ENCODE measurements at regions not wholly inside any gene's neighbourhood (a gene's known extent, or its start where the extent isn't known, plus 50 kb on each side); places are given as distances from the start of the nearest gene placed in this dataset.

DNA sequence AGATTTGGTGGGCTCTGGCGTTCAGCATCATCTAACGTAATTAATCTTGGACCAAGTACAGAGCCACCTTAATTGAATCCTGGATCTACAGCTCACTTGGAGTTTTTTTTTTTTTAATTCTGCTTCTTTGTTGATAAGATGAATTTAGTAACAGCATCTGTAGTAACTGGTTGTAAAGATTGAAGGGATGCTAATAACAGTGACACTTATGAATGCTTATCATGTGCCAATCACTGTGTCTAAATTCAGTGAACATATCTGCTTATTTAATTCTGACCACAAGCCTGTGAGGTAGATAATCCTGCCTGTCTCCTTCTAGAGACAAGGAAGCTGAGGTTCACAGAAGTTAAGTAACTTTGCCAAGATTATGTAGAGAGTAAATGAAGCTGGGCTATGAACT lies 408.0 kb downstream of the RWDD3 start:
- TF ChIP-seq, protein P1, sequence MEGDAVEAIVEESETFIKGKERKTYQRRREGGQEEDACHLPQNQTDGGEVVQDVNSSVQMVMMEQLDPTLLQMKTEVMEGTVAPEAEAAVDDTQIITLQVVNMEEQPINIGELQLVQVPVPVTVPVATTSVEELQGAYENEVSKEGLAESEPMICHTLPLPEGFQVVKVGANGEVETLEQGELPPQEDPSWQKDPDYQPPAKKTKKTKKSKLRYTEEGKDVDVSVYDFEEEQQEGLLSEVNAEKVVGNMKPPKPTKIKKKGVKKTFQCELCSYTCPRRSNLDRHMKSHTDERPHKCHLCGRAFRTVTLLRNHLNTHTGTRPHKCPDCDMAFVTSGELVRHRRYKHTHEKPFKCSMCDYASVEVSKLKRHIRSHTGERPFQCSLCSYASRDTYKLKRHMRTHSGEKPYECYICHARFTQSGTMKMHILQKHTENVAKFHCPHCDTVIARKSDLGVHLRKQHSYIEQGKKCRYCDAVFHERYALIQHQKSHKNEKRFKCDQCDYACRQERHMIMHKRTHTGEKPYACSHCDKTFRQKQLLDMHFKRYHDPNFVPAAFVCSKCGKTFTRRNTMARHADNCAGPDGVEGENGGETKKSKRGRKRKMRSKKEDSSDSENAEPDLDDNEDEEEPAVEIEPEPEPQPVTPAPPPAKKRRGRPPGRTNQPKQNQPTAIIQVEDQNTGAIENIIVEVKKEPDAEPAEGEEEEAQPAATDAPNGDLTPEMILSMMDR (IDR thresholded peaks at IDR 0.05): no peak
- TF ChIP-seq POLR2A (IDR thresholded peaks at IDR 0.05) (no peak), EP300 (IDR thresholded peaks at IDR 0.05) (no peak)
